ENCODE measurements at regions not wholly inside any gene's neighbourhood (a gene's known extent, or its start where the extent isn't known, plus 50 kb on each side); places are given as distances from the start of the nearest gene placed in this dataset.

- no peak overlapping the region for H4K91ac ChIP-seq (ENCODE audit: insufficient read depth, low read depth, low read length)
- no peak overlapping the region for H3K23ac ChIP-seq (ENCODE audit: low read depth, low read length)
- no peaks in the 10 kb centered on the region for H3K36me3 ChIP-seq (ENCODE audit: control insufficient read depth, insufficient read depth, low read length)
- H3K4ac ChIP-seq (ENCODE audit: low read depth, low read length): no peak overlapping the region
- no peak overlapping the region for H3K9ac ChIP-seq (ENCODE audit: low read depth, low read length)
- CTCF ChIA-PET: no interaction called here
- no peak overlapping the region for H2BK5ac ChIP-seq (ENCODE audit: low read depth, low read length, poor library complexity, severe bottlenecking)
- intact Hi-C loops (cut with micrococcal nuclease): no loop called here
- no peak overlapping the region for H3K4me2 ChIP-seq (ENCODE audit: low read depth, low read length)
- no CpG with 5 or more reads among the region's 2 CpGs for WGBS, 2 experiments (ENCODE audit: extremely low coverage in 2 of 2, insufficient read length in 1 of 2)
- no peak overlapping the region for H2BK120ac ChIP-seq (ENCODE audit: low read depth, low read length)
- no peak overlapping the region for H3K27ac ChIP-seq (ENCODE audit: insufficient read depth, low read length)
- H4K8ac ChIP-seq (ENCODE audit: low read depth in 2 of 2, low read length in 2 of 2): no peak overlapping the region
- no peaks in the 10 kb centered on the region for H4K20me1 ChIP-seq (ENCODE audit: insufficient read depth, low read length)
- H2BK20ac ChIP-seq (ENCODE audit: low read depth, low read length): no peak overlapping the region
- H2BK15ac ChIP-seq (ENCODE audit: low read depth, low read length): no peak overlapping the region
- H3K27me3 ChIP-seq (ENCODE audit: control insufficient read depth, insufficient read depth, low read length): no peaks in the 10 kb centered on the region
- no peak for TF ChIP-seq RAD21 (IDR thresholded peaks at IDR 0.05; ENCODE audit: low read length)
- TF ChIP-seq CEBPB (IDR thresholded peaks at IDR 0.05; ENCODE audit: low read depth, low read length): no peak
- TF ChIP-seq MAZ (IDR thresholded peaks at IDR 0.05; ENCODE audit: borderline replicate concordance, low read depth, low read length): no peak
- no peak for TF ChIP-seq ELK1 (IDR thresholded peaks at IDR 0.05; ENCODE audit: borderline replicate concordance, low read depth, low read length)
- TF ChIP-seq NFE2L2 (IDR thresholded peaks at IDR 0.05; ENCODE audit: low read depth, low read length): no peak
- TF ChIP-seq SMC3 (IDR thresholded peaks at IDR 0.05; ENCODE audit: low read depth, low read length): no peak
- no peak for TF ChIP-seq CHD1 (IDR thresholded peaks at IDR 0.05; ENCODE audit: low read depth, low read length)
- TF ChIP-seq FOS (IDR thresholded peaks at IDR 0.05; ENCODE audit: low read depth, low read length): no peak
- no peak for TF ChIP-seq BHLHE40 (IDR thresholded peaks at IDR 0.05; ENCODE audit: low read depth, low read length)
- TF ChIP-seq MXI1 (IDR thresholded peaks at IDR 0.05; ENCODE audit: borderline replicate concordance, low read depth, low read length): no peak
- no peak for TF ChIP-seq CTCF (conservative IDR thresholded peaks at IDR 0.05; ENCODE audit: low read depth, low read length)
- TF ChIP-seq POLR2A (IDR thresholded peaks at IDR 0.05; ENCODE audit: low read depth, low read length): no peak
- no peak for TF ChIP-seq RCOR1 (IDR thresholded peaks at IDR 0.05; ENCODE audit: insufficient replicate concordance, low read length)
- no peak for TF ChIP-seq USF2 (IDR thresholded peaks at IDR 0.05; ENCODE audit: low read depth, low read length)
- TF ChIP-seq MAFK (IDR thresholded peaks at IDR 0.05; ENCODE audit: low read depth, low read length): no peak
- no peak for TF ChIP-seq RFX5 (IDR thresholded peaks at IDR 0.05; ENCODE audit: low read depth, low read length)
- ATAC-seq (ENCODE audit: low read depth) (no peak), DNase-seq (no peak)
- 0 out of 2 replicates have a peak, but pooled peaks cover 2% of the 10 kb centered on the region for H3K9me3 ChIP-seq (ENCODE audit: control insufficient read depth, insufficient read depth, low read length)
- H3K9me1 ChIP-seq (ENCODE audit: insufficient read depth, low read length): no peaks in the 10 kb centered on the region
- BruUV-seq (replicated peaks): no TSS peak
- H4K5ac ChIP-seq (ENCODE audit: low read depth, low read length): no peak overlapping the region
- POLR2A ChIA-PET (ENCODE audit: unreplicated experiment): no interaction called here
- H3K79me1 ChIP-seq (ENCODE audit: low read depth in 1 of 2, low read length in 2 of 2): no peaks in the 10 kb centered on the region
- in situ Hi-C loops (cut with MboI; ENCODE audit: low sequenced_read_pairs): no loop called here
- no peak overlapping the region for H3K18ac ChIP-seq (ENCODE audit: low read depth, low read length)
- H2AFZ ChIP-seq (replicated peaks; ENCODE audit: low read length, poor library complexity): no peak overlapping the region
- no peak overlapping the region for H3K56ac ChIP-seq (ENCODE audit: extremely low read depth, insufficient read depth, low read length)
- no peak overlapping the region for H3K14ac ChIP-seq (replicated peaks; ENCODE audit: low read depth, low read length)
- H3K4me1 ChIP-seq (ENCODE audit: control insufficient read depth, insufficient read depth, low read length): no peaks in the 10 kb centered on the region
- H2AK9ac ChIP-seq (replicated peaks; ENCODE audit: low read depth, low read length, poor library complexity): no peak overlapping the region
- H3K4me3 ChIP-seq (ENCODE audit: insufficient read depth, low read depth, low read length): no peak overlapping the region
- no peak overlapping the region for H2AK5ac ChIP-seq (ENCODE audit: low read depth, low read length)
- dilution Hi-C loops (cut with HindIII; ENCODE audit: low sequenced_read_pairs, unreplicated experiment): no loop called here
These were observed 650.8 kb upstream of the SGO1 start for GRCh38 chr3:20836801-20837200.
